ENCODE measurements at regions not wholly inside any gene's neighbourhood (a gene's known extent, or its start where the extent isn't known, plus 50 kb on each side); places are given as distances from the start of the nearest gene placed in this dataset.

DNA sequence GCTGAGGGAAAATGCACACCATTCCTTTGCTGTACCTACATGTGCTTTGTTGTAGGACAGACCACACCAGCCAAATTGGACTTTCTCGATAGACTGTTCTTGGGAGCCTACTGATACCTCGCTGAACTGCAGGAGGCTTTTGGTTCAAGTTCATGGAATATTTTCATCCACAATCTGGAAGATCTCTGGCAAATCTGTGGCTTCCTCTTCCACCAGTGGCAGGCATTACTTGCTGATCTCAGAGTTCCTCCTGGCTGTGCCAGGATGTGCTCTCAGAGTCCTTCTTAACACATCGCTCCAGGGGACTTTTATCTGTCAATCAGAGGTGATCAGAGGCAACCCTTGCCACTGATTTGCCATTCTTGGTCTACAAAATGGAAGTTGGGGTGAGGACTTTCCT lies 87.7 kb downstream of the PTGR3 start:
- TF ChIP-seq, protein P1, sequence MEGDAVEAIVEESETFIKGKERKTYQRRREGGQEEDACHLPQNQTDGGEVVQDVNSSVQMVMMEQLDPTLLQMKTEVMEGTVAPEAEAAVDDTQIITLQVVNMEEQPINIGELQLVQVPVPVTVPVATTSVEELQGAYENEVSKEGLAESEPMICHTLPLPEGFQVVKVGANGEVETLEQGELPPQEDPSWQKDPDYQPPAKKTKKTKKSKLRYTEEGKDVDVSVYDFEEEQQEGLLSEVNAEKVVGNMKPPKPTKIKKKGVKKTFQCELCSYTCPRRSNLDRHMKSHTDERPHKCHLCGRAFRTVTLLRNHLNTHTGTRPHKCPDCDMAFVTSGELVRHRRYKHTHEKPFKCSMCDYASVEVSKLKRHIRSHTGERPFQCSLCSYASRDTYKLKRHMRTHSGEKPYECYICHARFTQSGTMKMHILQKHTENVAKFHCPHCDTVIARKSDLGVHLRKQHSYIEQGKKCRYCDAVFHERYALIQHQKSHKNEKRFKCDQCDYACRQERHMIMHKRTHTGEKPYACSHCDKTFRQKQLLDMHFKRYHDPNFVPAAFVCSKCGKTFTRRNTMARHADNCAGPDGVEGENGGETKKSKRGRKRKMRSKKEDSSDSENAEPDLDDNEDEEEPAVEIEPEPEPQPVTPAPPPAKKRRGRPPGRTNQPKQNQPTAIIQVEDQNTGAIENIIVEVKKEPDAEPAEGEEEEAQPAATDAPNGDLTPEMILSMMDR (IDR thresholded peaks at IDR 0.05), result no peak
- no peak for TF ChIP-seq TCF7L2 (IDR thresholded peaks at IDR 0.05; ENCODE audit: low read depth, low read length)

Measured in Panc1 (cell line).